Loucy (cell line): ENCODE measurements at regions not wholly inside any gene's neighbourhood (a gene's known extent, or its start where the extent isn't known, plus 50 kb on each side); places are given as distances from the start of the nearest gene placed in this dataset.

Source experiments
- CTCF ChIP-seq: fragments of 200-600 bp; sonication (generic); conservative IDR thresholded peaks from 2 replicates; pipeline ENCODE4 v1.5.1; 2014; ENCODE audit warnings: mild to moderate bottlenecking, antibody characterized with exemption, low read length
- EZH2phosphoT487 ChIP-seq: fragments of 200-600 bp; IDR thresholded peaks from 2 replicates; pipeline ENCODE4 v1.6.1; 2018; ENCODE audit warnings: antibody characterized with exemption, mild to moderate bottlenecking, moderate library complexity, borderline replicate concordance

DNA sequence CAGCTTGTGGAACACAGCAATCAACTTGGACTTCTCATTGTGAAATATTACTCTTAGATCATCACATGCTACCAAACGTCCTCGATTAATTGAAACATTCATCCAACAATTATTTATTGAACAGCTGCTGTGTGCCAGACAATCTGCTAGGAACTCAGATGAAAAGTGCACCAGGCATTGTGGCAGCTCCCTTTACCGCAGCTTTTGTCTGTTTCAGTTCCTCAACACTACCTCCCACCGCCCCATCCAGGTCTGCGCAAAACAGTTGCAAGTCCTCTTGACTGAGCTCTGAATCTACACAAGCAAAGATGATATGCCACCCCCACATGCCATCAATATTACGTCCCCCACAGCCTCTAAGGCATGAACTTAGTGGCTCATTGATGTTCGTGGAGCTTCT is 1094.4 kb upstream of the MAP3K7 start:
- TF ChIP-seq CTCF (no peak), EZH2phosphoT487 (no peak)
